IMR-90 (cell line): ENCODE measurements at regions not wholly inside any gene's neighbourhood (a gene's known extent, or its start where the extent isn't known, plus 50 kb on each side); places are given as distances from the start of the nearest gene placed in this dataset.

Experiments used
- ATAC-seq: fragments of 200-7000 bp; cut with Tn5 transposase; 2 replicates; pipeline ENCODE4 v1.9.1; 2020; ENCODE audit warnings: low read depth, mild to moderate bottlenecking, moderate library complexity
- BruUV-seq: library from RNA; stranded (reverse); fragments of 400-500 nt; replicated peaks from 2 replicates; lab custom pipeline; 2021; lab: Mats Ljungman, UMichigan
- CTCF ChIA-PET: fragments of 300-600 bp; formaldehyde crosslinking; extraction: SDS; loops from one replicate; lab custom pipeline; 2021; ENCODE audit warnings: antibody characterized with exemption; lab: Yijun Ruan, JAX
- POLR2A ChIA-PET: fragments of 300-600 bp; sonication (Branson Sonifier 250); formaldehyde crosslinking; loops from one replicate; lab custom pipeline; 2022; ENCODE audit warnings: antibody characterized with exemption; ENCODE audit not compliant: unreplicated experiment; lab: Charles Lee
- DNase-seq: peaks from one replicate; pipeline ENCODE4 v3.0.0; 2013
- H2AFZ ChIP-seq: replicated peaks from 2 replicates; pipeline ENCODE3; 2013; ENCODE audit warnings: low read length, mild to moderate bottlenecking; ENCODE audit not compliant: poor library complexity
- H2AK5ac ChIP-seq: 2 replicates; pipeline ENCODE4 v1.6.1; 2013; ENCODE audit warnings: low read depth, low read length, inconsistent platforms
- H2AK9ac ChIP-seq: replicated peaks from 2 replicates; pipeline ENCODE3; 2013; ENCODE audit warnings: mild to moderate bottlenecking, low read depth, low read length, moderate library complexity; ENCODE audit not compliant: poor library complexity
- H2BK120ac ChIP-seq: 2 replicates; pipeline ENCODE4 v1.6.1; 2013; ENCODE audit warnings: low read depth, low read length, inconsistent platforms
- H2BK15ac ChIP-seq: 3 replicates; pipeline ENCODE4 v1.6.1; 2013; ENCODE audit warnings: low read depth, low read length, inconsistent platforms
- H2BK20ac ChIP-seq: 2 replicates; pipeline ENCODE4 v1.6.1; 2013; ENCODE audit warnings: low read depth, mild to moderate bottlenecking, inconsistent platforms, low read length, moderate library complexity
- H2BK5ac ChIP-seq: 2 replicates; pipeline ENCODE4 v1.6.1; 2013; ENCODE audit warnings: mild to moderate bottlenecking, low read depth, low read length, inconsistent platforms; ENCODE audit not compliant: poor library complexity, severe bottlenecking
- H3K14ac ChIP-seq: replicated peaks from 2 replicates; pipeline ENCODE4 v1.6.1; 2013; ENCODE audit warnings: low read depth, low read length, inconsistent platforms
- H3K18ac ChIP-seq: 2 replicates; pipeline ENCODE4 v1.6.1; 2013; ENCODE audit warnings: low read depth, low read length, control low read depth
- H3K23ac ChIP-seq: 2 replicates; pipeline ENCODE4 v1.6.1; 2013; ENCODE audit warnings: low read depth, low read length, inconsistent platforms
- H3K27ac ChIP-seq: 2 replicates; pipeline ENCODE4 v1.5.1; 2013; ENCODE audit warnings: mild to moderate bottlenecking, control low read depth, low read length; ENCODE audit not compliant: insufficient read depth
- H3K27me3 ChIP-seq: 2 replicates; pipeline ENCODE4 v1.6.1; 2013; ENCODE audit warnings: low read length; ENCODE audit not compliant: control insufficient read depth, insufficient read depth
- H3K36me3 ChIP-seq: 2 replicates; pipeline ENCODE4 v1.6.1; 2013; ENCODE audit warnings: low read length, mixed read lengths; ENCODE audit not compliant: control insufficient read depth, insufficient read depth
- H3K4ac ChIP-seq: 2 replicates; pipeline ENCODE4 v1.6.1; 2013; ENCODE audit warnings: low read depth, low read length, inconsistent platforms
- H3K4me1 ChIP-seq: 2 replicates; pipeline ENCODE4 v1.6.1; 2013; ENCODE audit warnings: low read length, mixed read lengths; ENCODE audit not compliant: control insufficient read depth, insufficient read depth
- H3K4me2 ChIP-seq: 2 replicates; pipeline ENCODE4 v1.6.1; 2013; ENCODE audit warnings: low read depth, mild to moderate bottlenecking, control low read depth, low read length, moderate library complexity
- H3K4me3 ChIP-seq: 2 replicates; pipeline ENCODE4 v1.5.1; 2013; ENCODE audit warnings: low read depth, mild to moderate bottlenecking, control low read depth, low read length, moderate library complexity; ENCODE audit not compliant: insufficient read depth
- H3K56ac ChIP-seq: 2 replicates; pipeline ENCODE4 v1.6.1; 2013; ENCODE audit warnings: low read length, inconsistent platforms; ENCODE audit not compliant: insufficient read depth; ENCODE audit errors: extremely low read depth
- H3K79me1 ChIP-seq, 2 experiments: 2 replicates each; pipeline ENCODE4 v1.6.1; 2013; ENCODE audit warnings: low read length in 2 of 2, inconsistent platforms in 1 of 2, low read depth in 1 of 2
- H3K9ac ChIP-seq: 2 replicates; pipeline ENCODE4 v1.6.1; 2013; ENCODE audit warnings: low read depth, low read length, control low read depth
- H3K9me1 ChIP-seq: 2 replicates; pipeline ENCODE4 v1.6.1; 2013; ENCODE audit warnings: low read length, inconsistent platforms; ENCODE audit not compliant: insufficient read depth
- H3K9me3 ChIP-seq: 2 replicates; pipeline ENCODE4 v1.6.1; 2013; ENCODE audit warnings: low read length; ENCODE audit not compliant: control insufficient read depth, insufficient read depth
- H4K20me1 ChIP-seq: 2 replicates; pipeline ENCODE4 v1.6.1; 2013; ENCODE audit warnings: low read length, inconsistent platforms; ENCODE audit not compliant: insufficient read depth
- H4K5ac ChIP-seq: 2 replicates; pipeline ENCODE4 v1.6.1; 2013; ENCODE audit warnings: mild to moderate bottlenecking, low read depth, low read length, control low read depth
- H4K8ac ChIP-seq, 2 experiments: 2 replicates each; pipeline ENCODE4 v1.6.1; 2013; ENCODE audit warnings: low read depth in 2 of 2, low read length in 2 of 2, control low read depth in 1 of 2, inconsistent platforms in 1 of 2
- H4K91ac ChIP-seq: 2 replicates; pipeline ENCODE4 v1.6.1; 2013; ENCODE audit warnings: low read depth, low read length, inconsistent platforms; ENCODE audit not compliant: insufficient read depth
- CHD1 ChIP-seq: IDR thresholded peaks from 2 replicates; pipeline ENCODE4 v1.6.1; 2012; ENCODE audit warnings: low read depth, low read length, improper control_type of control experiment
- ELK1 ChIP-seq: fragments of 150-350 bp; IDR thresholded peaks from 2 replicates; pipeline ENCODE4 v1.6.1; 2016; ENCODE audit warnings: low read depth, mild to moderate bottlenecking, low read length, moderate library complexity, borderline replicate concordance
- MAFK ChIP-seq: IDR thresholded peaks from 2 replicates; pipeline ENCODE4 v1.6.1; 2012; ENCODE audit warnings: low read depth, low read length, improper control_type of control experiment
- POLR2A ChIP-seq: IDR thresholded peaks from 2 replicates; pipeline ENCODE4 v1.6.1; 2012; ENCODE audit warnings: mild to moderate bottlenecking, low read depth, low read length
- WGBS, 2 experiments: methylation state at CpG; one replicate each; pipeline versions ENCODE4 v1.1.5 to v1.1.7; 2013; ENCODE audit warnings: missing lambda C conversion rate in 2 of 2; ENCODE audit not compliant: insufficient read length in 1 of 2; ENCODE audit errors: extremely low coverage in 2 of 2; 5-methylcytosine and 5-hydroxymethylcytosine counted together
- dilution Hi-C: fragments of 300-500 bp; cut with HindIII; formaldehyde crosslinking; loops from one replicate; pipeline ENCODE4 v1.14.3; 2018; ENCODE audit warnings: low sequenced_read_pairs; ENCODE audit not compliant: unreplicated experiment
- in situ Hi-C: fragments of 300-500 bp; cut with MboI; formaldehyde crosslinking; loops from 3 replicates; pipeline ENCODE4 v1.14.3; 2019; ENCODE audit warnings: low sequenced_read_pairs, inconsistent platforms, mixed read lengths
- intact Hi-C: fragments of 100-400 bp; cut with micrococcal nuclease; formaldehyde crosslinking; loops from 2 replicates; pipeline ENCODE4 v1.10.0; 2022
- TF ChIP-seq, protein P1 (sequence below): fragments of 150-350 bp; IDR thresholded peaks from 2 replicates; pipeline ENCODE4 v1.6.1; 2017; ENCODE audit warnings: mild to moderate bottlenecking, antibody characterized with exemption, low read length, low read depth

- no peak overlapping the region for H3K4ac ChIP-seq
- H4K91ac ChIP-seq = no peak overlapping the region
- no peak overlapping the region for H3K23ac ChIP-seq
- H2BK20ac ChIP-seq = no peak overlapping the region
- H2BK120ac ChIP-seq = no peak overlapping the region
- H3K36me3 ChIP-seq = no peaks in the 10 kb centered on the region
- in situ Hi-C loops (no loop called here), dilution Hi-C loops (no loop called here), intact Hi-C loops (no loop called here)
- no peak overlapping the region for H2BK15ac ChIP-seq
- H3K4me2 ChIP-seq = no peak overlapping the region
- H3K27ac ChIP-seq = no peak overlapping the region
- no peaks in the 10 kb centered on the region for H3K79me1 ChIP-seq
- H3K56ac ChIP-seq = no peak overlapping the region
- TF ChIP-seq POLR2A (no peak), ELK1 (no peak), CHD1 (no peak), MAFK (no peak)
- TF ChIP-seq, protein P1, sequence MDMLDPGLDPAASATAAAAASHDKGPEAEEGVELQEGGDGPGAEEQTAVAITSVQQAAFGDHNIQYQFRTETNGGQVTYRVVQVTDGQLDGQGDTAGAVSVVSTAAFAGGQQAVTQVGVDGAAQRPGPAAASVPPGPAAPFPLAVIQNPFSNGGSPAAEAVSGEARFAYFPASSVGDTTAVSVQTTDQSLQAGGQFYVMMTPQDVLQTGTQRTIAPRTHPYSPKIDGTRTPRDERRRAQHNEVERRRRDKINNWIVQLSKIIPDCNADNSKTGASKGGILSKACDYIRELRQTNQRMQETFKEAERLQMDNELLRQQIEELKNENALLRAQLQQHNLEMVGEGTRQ = no peak
- H3K18ac ChIP-seq = no peak overlapping the region
- H3K27me3 ChIP-seq = no peaks in the 10 kb centered on the region
- H3K4me3 ChIP-seq = no peak overlapping the region
- H3K9ac ChIP-seq = no peak overlapping the region
- H2AK5ac ChIP-seq = no peak overlapping the region
- 40% methylated on average over 1 of the region's 9 CpGs; no CpG with 5 or more reads in 1 of the 2 experiments for WGBS, 2 experiments
- no peak for ATAC-seq
- ChIA-PET POLR2A (no interaction called here), CTCF (no interaction called here)
- no peaks in the 10 kb centered on the region for H4K20me1 ChIP-seq
- no peak overlapping the region for H4K8ac ChIP-seq
- no peaks in the 10 kb centered on the region for H3K9me1 ChIP-seq
- no TSS peak for BruUV-seq
- H3K9me3 ChIP-seq = peaks cover 8% of the 10 kb centered on the region; the same call in 1 of the 2 replicates
- H4K5ac ChIP-seq = no peak overlapping the region
- no peak for DNase-seq
- H2BK5ac ChIP-seq = no peak overlapping the region
- H2AFZ ChIP-seq = no peak overlapping the region
- no peak overlapping the region for H2AK9ac ChIP-seq
- H3K4me1 ChIP-seq = no peaks in the 10 kb centered on the region
- H3K14ac ChIP-seq = no peak overlapping the region
Observed at GRCh38 chr3:181457190-181457589, 254.5 kb upstream of the SOX2 start.
